ENCODE measurements at regions not wholly inside any gene's neighbourhood (a gene's known extent, or its start where the extent isn't known, plus 50 kb on each side); places are given as distances from the start of the nearest gene placed in this dataset.
"Not testable (repeated sequence)": the region's sequence is repeated elsewhere in the genome, so short reads cannot be mapped to it uniquely, and the experiment has no call there.

- DNase-seq (ENCODE audit: low spot score), result no peak
Observed at GRCh38 chr13:65500481-65500880, 1729.7 kb downstream of the PCDH9 start.

- DNase-seq (ENCODE audit: low spot score), result no peak
Observed at GRCh38 chr13:65499256-65499655, 1730.9 kb downstream of the PCDH9 start.

GRCh38 chr13:65497265-65497664, 1732.9 kb downstream of the PCDH9 start:
- DNase-seq (ENCODE audit: low spot score), result no peak

- not testable (repeated sequence) for DNase-seq (ENCODE audit: low spot score)
Observed at GRCh38 chr13:65490725-65491124, 1739.4 kb downstream of the PCDH9 start.

GRCh38 chr13:65488606-65489005, 1741.5 kb downstream of the PCDH9 start:
- DNase-seq (ENCODE audit: low spot score), result no peak

GRCh38 chr13:65479692-65480091, 1750.4 kb downstream of the PCDH9 start:
- no peak for DNase-seq (ENCODE audit: low spot score)

GRCh38 chr13:65473196-65473595, 1756.9 kb downstream of the PCDH9 start:
- no peak for DNase-seq (ENCODE audit: low spot score)

GRCh38 chr13:65472336-65472735, 1757.8 kb downstream of the PCDH9 start:
- no peak for DNase-seq (ENCODE audit: low spot score)

- DNase-seq (ENCODE audit: low spot score), result no peak
Observed at GRCh38 chr13:65470781-65471180, 1759.4 kb downstream of the PCDH9 start.

- no peak for DNase-seq (ENCODE audit: low spot score)
Observed at GRCh38 chr13:65468628-65469027, 1761.5 kb downstream of the PCDH9 start.

GRCh38 chr13:65461590-65461989, 1768.5 kb downstream of the PCDH9 start:
- no peak for DNase-seq (ENCODE audit: low spot score)

GRCh38 chr13:65460136-65460535, 1770.0 kb downstream of the PCDH9 start:
- DNase-seq (ENCODE audit: low spot score), result no peak

GRCh38 chr13:65456150-65456912, 1773.8 kb downstream of the PCDH9 start:
- DNase-seq (ENCODE audit: low spot score), result no peak

- DNase-seq (ENCODE audit: low spot score), result no peak
Observed at GRCh38 chr13:65454403-65454802, 1775.7 kb downstream of the PCDH9 start.

- no peak for DNase-seq (ENCODE audit: low spot score)
Observed at GRCh38 chr13:65453982-65454381, 1776.2 kb downstream of the PCDH9 start.

GRCh38 chr13:65445340-65445739, 1784.8 kb downstream of the PCDH9 start:
- no peak for DNase-seq (ENCODE audit: low spot score)

- DNase-seq (ENCODE audit: low spot score), result no peak
Observed at GRCh38 chr13:65435590-65435989, 1794.5 kb downstream of the PCDH9 start.

- DNase-seq (ENCODE audit: low spot score), result no peak
Observed at GRCh38 chr13:65417953-65418352, 1812.2 kb downstream of the PCDH9 start.

GRCh38 chr13:65416784-65417183, 1813.4 kb downstream of the PCDH9 start:
- no peak for DNase-seq (ENCODE audit: low spot score)

GRCh38 chr13:65414187-65414586, 1815.9 kb downstream of the PCDH9 start:
- no peak for DNase-seq (ENCODE audit: low spot score)

- no peak for DNase-seq (ENCODE audit: low spot score)
Observed at GRCh38 chr13:65411521-65411920, 1818.6 kb downstream of the PCDH9 start.

GRCh38 chr13:65410791-65411190, 1819.3 kb downstream of the PCDH9 start:
- no peak for DNase-seq (ENCODE audit: low spot score)

GRCh38 chr13:65401315-65401714, 1828.8 kb downstream of the PCDH9 start:
- no peak for DNase-seq (ENCODE audit: low spot score)

- DNase-seq (ENCODE audit: low spot score), result no peak
Observed at GRCh38 chr13:65400702-65401101, 1829.4 kb downstream of the PCDH9 start.
